Epithelial cell of esophagus (primary cell): ENCODE measurements at regions not wholly inside any gene's neighbourhood (a gene's known extent, or its start where the extent isn't known, plus 50 kb on each side); places are given as distances from the start of the nearest gene placed in this dataset.

Experiments
- DNase-seq: peaks from one replicate; pipeline ENCODE4 v3.0.0; 2010; ENCODE audit warnings: low read depth
- H3K4me3 ChIP-seq: 2 replicates; pipeline ENCODE4 v1.5.1; 2011; ENCODE audit warnings: mild to moderate bottlenecking, low read length, control low read depth
- TF ChIP-seq, protein P1 (sequence below): IDR thresholded peaks from 2 replicates; pipeline ENCODE4 v1.5.1; 2011; ENCODE audit warnings: low read depth, mild to moderate bottlenecking, low read length, control low read depth, inconsistent platforms; ENCODE audit not compliant: insufficient read depth; ENCODE audit errors: missing control alignments

DNA sequence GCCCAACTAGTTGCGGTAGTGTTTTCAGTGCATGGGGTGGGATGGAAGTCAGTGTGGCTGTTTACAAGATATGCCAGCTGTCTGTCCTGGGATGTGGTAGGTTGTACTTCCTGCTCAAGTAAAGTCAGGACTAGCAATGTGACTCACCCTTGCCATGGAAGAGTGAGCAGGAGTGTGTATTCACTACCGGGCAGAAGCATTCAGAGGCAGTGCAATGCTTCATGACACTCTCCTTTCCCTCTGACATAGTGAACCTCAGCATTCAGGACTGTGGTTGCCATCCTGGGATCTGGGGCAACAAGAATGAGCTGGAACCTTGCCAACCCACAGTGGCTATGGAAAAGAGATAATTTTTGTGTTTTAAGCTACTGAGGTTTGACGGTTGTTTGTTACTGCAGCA, 68.9 kb downstream of the BOD1 start:
- peak; percentile 64 for DNase-seq
- TF ChIP-seq, protein P1, sequence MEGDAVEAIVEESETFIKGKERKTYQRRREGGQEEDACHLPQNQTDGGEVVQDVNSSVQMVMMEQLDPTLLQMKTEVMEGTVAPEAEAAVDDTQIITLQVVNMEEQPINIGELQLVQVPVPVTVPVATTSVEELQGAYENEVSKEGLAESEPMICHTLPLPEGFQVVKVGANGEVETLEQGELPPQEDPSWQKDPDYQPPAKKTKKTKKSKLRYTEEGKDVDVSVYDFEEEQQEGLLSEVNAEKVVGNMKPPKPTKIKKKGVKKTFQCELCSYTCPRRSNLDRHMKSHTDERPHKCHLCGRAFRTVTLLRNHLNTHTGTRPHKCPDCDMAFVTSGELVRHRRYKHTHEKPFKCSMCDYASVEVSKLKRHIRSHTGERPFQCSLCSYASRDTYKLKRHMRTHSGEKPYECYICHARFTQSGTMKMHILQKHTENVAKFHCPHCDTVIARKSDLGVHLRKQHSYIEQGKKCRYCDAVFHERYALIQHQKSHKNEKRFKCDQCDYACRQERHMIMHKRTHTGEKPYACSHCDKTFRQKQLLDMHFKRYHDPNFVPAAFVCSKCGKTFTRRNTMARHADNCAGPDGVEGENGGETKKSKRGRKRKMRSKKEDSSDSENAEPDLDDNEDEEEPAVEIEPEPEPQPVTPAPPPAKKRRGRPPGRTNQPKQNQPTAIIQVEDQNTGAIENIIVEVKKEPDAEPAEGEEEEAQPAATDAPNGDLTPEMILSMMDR, result no peak
- H3K4me3 ChIP-seq, result no peak overlapping the region

DNA sequence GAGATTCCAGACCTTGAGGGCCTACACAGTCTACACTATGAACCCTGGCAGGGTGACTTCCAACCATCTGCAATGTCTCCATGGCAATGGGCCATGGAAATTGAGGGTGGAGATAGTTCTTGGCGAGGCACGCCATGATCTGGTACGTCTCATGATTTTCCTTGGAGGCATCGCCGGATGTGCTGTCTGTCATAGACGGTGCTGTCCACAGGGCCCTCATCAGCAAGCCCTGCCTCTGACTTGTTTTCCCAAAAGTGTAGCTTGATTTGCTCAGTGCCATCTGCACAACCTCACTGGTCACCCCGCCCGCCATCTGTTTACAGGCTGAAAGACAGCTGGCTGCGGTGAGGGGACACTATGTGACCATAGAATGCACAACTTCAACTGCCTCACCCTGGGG, 73.5 kb downstream of the BOD1 start:
- DNase-seq, result no peak

DNA sequence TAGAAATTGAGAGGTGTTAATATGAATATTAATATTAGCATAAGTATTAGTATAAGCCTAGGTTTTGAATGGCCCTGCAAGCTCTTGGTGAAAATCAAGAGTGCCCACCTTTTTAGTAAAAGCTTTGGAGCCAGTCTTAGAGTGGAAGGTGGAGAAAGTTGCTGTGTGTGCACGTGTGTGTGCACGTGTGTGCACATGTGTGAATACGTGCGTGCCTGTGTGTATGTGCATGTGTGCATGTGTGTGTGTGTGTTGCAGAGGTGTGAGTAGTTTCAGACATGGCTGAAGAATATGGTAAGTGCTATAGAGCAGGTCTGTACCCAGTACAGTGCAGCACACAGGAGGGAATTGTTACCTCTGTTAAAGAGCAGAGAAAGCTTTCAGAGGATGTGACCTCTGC, 74.3 kb downstream of the BOD1 start:
- DNase-seq, result no peak
- TF ChIP-seq, protein P1, result no peak

More for the DNA sequence above, 73.5 kb downstream of the BOD1 start:
- TF ChIP-seq, protein P1, result no peak
- H3K4me3 ChIP-seq, result no peak overlapping the region

DNA sequence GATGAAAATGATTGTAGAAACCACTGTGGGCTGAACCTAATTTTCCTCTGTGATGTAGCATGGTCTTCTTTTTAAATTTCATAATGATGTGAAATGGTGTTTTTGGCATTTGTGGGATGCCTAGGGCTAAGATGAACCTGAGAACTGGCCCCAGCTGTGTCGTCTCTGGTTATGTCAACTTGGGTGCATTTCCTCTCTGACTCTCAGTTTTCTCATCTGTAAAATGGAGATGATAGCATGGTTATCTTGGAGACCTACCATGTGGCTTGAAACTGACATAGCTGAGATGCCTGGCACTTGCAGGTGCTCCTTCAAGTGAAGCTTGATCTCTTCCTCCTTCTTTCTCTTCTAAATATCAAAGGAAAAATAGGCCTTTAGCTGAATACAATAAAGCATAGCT, 77.8 kb downstream of the BOD1 start:
- TF ChIP-seq, protein P1, result no peak
- H3K4me3 ChIP-seq, result no peak overlapping the region
- DNase-seq, result no peak

More for the DNA sequence above, 74.3 kb downstream of the BOD1 start:
- no peak overlapping the region for H3K4me3 ChIP-seq

DNA sequence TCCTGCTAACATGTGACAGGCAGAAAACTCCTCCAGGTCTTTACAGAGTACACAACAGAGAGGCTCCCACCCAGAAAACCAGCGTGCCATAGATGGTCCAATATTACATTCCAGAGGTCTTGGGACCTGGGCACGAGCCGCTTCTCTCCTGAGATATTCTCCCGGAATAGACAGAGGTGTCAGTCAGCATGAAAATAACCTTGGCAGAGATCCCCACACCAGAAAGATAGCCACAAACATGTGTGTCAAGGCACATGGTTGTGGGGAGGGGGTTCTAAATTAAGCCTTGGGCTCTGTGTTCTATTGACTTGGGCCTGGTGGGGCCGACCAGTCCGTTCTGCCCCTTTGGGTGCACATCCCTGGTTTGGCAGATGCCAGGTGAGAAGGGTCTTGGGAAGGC, 78.4 kb downstream of the BOD1 start:
- TF ChIP-seq, protein P1, result no peak
- no peak overlapping the region for H3K4me3 ChIP-seq
- DNase-seq, result no peak

DNA sequence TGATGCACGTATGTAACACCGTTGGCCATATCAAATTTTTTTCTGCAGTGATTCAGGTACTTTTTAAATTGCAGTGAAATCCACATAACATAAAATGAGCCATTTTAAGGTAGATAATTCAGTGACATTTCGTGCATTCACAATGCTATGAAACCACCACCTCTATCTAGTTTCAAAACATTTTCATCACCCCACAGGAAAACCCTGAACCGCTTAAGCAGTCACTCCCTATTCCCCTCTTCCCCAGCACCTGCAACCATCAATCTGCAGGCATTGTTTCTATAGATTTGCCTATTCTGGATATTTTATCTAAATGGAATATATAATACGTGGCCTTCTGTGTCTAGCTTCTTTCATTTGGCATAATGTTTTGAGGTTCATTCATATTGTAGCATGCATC, 79.2 kb downstream of the BOD1 start:
- no peak overlapping the region for H3K4me3 ChIP-seq
- TF ChIP-seq, protein P1, result no peak
- DNase-seq, result no peak

DNA sequence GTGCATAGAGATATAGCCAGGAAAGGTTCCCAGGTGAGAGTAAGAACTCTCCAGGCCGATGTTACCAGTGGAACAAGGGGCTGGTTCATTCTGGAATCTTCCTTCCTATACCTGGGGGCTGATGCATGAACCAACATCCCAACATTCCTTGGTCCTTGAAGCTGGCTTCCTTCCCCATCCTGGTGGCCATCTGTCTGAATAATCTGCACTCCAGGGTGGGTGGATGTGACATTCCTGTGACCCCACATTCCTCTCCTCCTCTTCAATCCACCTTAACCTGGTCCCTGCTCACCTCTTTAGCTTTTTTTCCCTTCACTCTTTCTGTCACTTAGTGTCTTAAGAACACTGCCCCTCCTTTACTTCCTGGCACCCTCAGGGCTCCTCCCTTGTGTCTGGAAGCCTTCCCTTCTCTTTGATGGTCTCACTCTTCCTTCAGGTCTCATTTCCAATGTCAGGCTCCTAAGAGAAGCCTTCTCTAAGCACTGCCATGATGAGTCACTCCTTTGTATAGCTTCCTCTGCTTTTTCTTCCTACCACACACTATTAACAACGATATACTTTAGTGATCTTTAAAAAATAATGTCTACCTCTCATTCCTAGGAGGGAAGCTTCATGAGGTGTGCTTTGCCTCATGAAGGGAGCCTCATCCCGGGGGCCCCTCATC, 80.3 kb downstream of the BOD1 start:
- TF ChIP-seq, protein P1, result no peak
- no peak overlapping the region for H3K4me3 ChIP-seq
- DNase-seq, result peak; percentile 17
